HepG2 (cell line): ENCODE measurements at regions not wholly inside any gene's neighbourhood (a gene's known extent, or its start where the extent isn't known, plus 50 kb on each side); places are given as distances from the start of the nearest gene placed in this dataset.

Source experiments
- ATAC-seq: fragments of 200-7000 bp; cut with Tn5 transposase; 3 replicates; pipeline ENCODE4 v1.9.1; 2020; ENCODE audit warnings: mild to moderate bottlenecking, moderate library complexity
- BruUV-seq: library from RNA; stranded (reverse); fragments of 400-500 nt; replicated peaks from 2 replicates; lab custom pipeline; 2021; lab: Mats Ljungman, UMichigan
- CTCF ChIA-PET: fragments of 300-600 bp; formaldehyde crosslinking; extraction: SDS; loops from one replicate; lab custom pipeline; 2021; ENCODE audit warnings: low total read pairs, inconsistent platforms, low intra/inter-chr PET ratio; lab: Yijun Ruan, JAX
- POLR2A ChIA-PET: fragments of 350-600 bp; sonication (Branson Sonifier 250); formaldehyde crosslinking; loops from one replicate; lab custom pipeline; 2020; ENCODE audit warnings: antibody characterized with exemption, inconsistent platforms; lab: Yijun Ruan, JAX
- DNase-seq: peaks from one replicate; pipeline ENCODE4 v3.0.0-alpha.2; 2015; ENCODE audit warnings: low spot score
- FAIRE-seq: peaks from 3 replicates; lab custom pipeline; 2011; peaks lifted over from hg19 to GRCh38; lab: Jason Lieb, UNC
- H2AFZ ChIP-seq: one replicate; pipeline ENCODE4 v1.6.1; 2011; ENCODE audit warnings: low read length, inconsistent platforms
- H3K27ac ChIP-seq: fragments of 300-600 bp; 3 replicates; pipeline ENCODE4 v1.8.0; 2011; ENCODE audit warnings: mixed run types, mild to moderate bottlenecking, mixed read lengths, low read length, inconsistent platforms; ENCODE audit not compliant: insufficient read depth; ENCODE audit errors: extremely low read length
- H3K27me3 ChIP-seq, 2 experiments: fragments of 200-600 bp in 1 of 2; 2 replicates in 1 of 2; 3 replicates in 1 of 2; pipeline versions ENCODE4 v1.6.0 to v1.8.0; 2011; ENCODE audit warnings: low read length in 2 of 2, mild to moderate bottlenecking in 2 of 2, moderate library complexity in 2 of 2, inconsistent platforms in 1 of 2; ENCODE audit not compliant: insufficient read depth in 2 of 2, control insufficient read depth in 1 of 2
- H3K36me3 ChIP-seq, 2 experiments: fragments of 200-600 bp in 1 of 2; replicated peaks in 1 of 2; 2 replicates in 1 of 2; 3 replicates in 1 of 2; pipeline versions ENCODE4 v1.5.1 to v1.8.0; 2011; ENCODE audit warnings: low read length in 2 of 2, inconsistent platforms in 1 of 2; ENCODE audit not compliant: insufficient read depth in 2 of 2, control insufficient read depth in 1 of 2
- H3K4me1 ChIP-seq: 2 replicates; pipeline ENCODE4 v1.5.1; 2012; ENCODE audit warnings: low read length, inconsistent platforms; ENCODE audit not compliant: insufficient read depth
- H3K4me2 ChIP-seq: 2 replicates; pipeline ENCODE4 v1.6.0; 2011; ENCODE audit warnings: low read depth, low read length, inconsistent platforms
- H3K4me3 ChIP-seq, 3 experiments: fragments of 200-600 bp in 1 of 3; sonication (generic), shearing (Covaris generic) in 1 of 3; replicated peaks in 1 of 3; 2 replicates each; pipeline ENCODE4 v1.5.1; 2011 to 2016; ENCODE audit warnings: low read length in 3 of 3, inconsistent platforms in 2 of 3, low read depth in 2 of 3, mild to moderate bottlenecking in 2 of 3, control low read depth in 1 of 3, mixed read lengths in 1 of 3; ENCODE audit not compliant: insufficient read depth in 1 of 3
- H3K79me2 ChIP-seq: one replicate; pipeline ENCODE4 v1.6.1; 2011; ENCODE audit warnings: low read length, inconsistent platforms; ENCODE audit not compliant: insufficient read depth
- H3K9ac ChIP-seq: 2 replicates; pipeline ENCODE4 v1.6.0; 2011; ENCODE audit warnings: mild to moderate bottlenecking, low read depth, low read length, inconsistent platforms; ENCODE audit not compliant: insufficient read depth
- H3K9me3 ChIP-seq: 2 replicates; pipeline ENCODE4 v1.5.1; 2012; ENCODE audit warnings: mild to moderate bottlenecking, low read length
- H4K20me1 ChIP-seq: 2 replicates; pipeline ENCODE4 v1.6.0; 2011; ENCODE audit warnings: inconsistent platforms, mild to moderate bottlenecking, low read length, moderate library complexity; ENCODE audit not compliant: insufficient read depth
- GABPB1 ChIP-seq: IDR thresholded peaks from 2 replicates; pipeline ENCODE4 v1.6.1; 2016; ENCODE audit warnings: mild to moderate bottlenecking, missing genetic modification reagents, moderate library complexity, missing compliant biosample characterization
- GTF2F1 ChIP-seq: fragments of 150-350 bp; IDR thresholded peaks from 2 replicates; pipeline ENCODE4 v1.6.1; 2014; ENCODE audit warnings: low read length
- HNF1A ChIP-seq, 2 experiments: sonication (generic) in 1 of 2; formaldehyde crosslinking in 1 of 2; IDR thresholded peaks; 2 replicates each; pipeline versions ENCODE4 v1.4.0 to v1.6.1; 2016 to 2020; ENCODE audit warnings: borderline replicate concordance in 1 of 2, low read depth in 1 of 2, mild to moderate bottlenecking in 1 of 2, missing genetic modification reagents in 1 of 2
- NCOA1 ChIP-seq: sonication (generic); formaldehyde crosslinking; IDR thresholded peaks from 2 replicates; pipeline ENCODE4 v1.9.0; 2021; ENCODE audit warnings: missing genetic modification reagents
- NFIC ChIP-seq: IDR thresholded peaks from 2 replicates; pipeline ENCODE4 v1.6.1; 2012; ENCODE audit warnings: mild to moderate bottlenecking, low read length, inconsistent platforms
- NR2F6 ChIP-seq, 2 experiments: IDR thresholded peaks; 2 replicates each; pipeline ENCODE4 v1.6.1; 2016; ENCODE audit warnings: antibody characterized with exemption in 1 of 2, mild to moderate bottlenecking in 1 of 2
- REL ChIP-seq: sonication (generic); formaldehyde crosslinking; conservative IDR thresholded peaks from 2 replicates; pipeline ENCODE4 v1.8.0; 2022; ENCODE audit warnings: mild to moderate bottlenecking, missing genetic modification reagents, moderate library complexity
- SMAD9 ChIP-seq: sonication (generic); formaldehyde crosslinking; IDR thresholded peaks from 2 replicates; pipeline ENCODE4 v1.5.1; 2020; ENCODE audit warnings: mild to moderate bottlenecking, missing genetic modification reagents
- SP140L ChIP-seq: sonication (generic); formaldehyde crosslinking; IDR thresholded peaks from 2 replicates; pipeline ENCODE4 v1.4.0; 2020; ENCODE audit warnings: missing genetic modification reagents, borderline replicate concordance
- ZFX ChIP-seq: sonication (generic); formaldehyde crosslinking; IDR thresholded peaks from 2 replicates; pipeline ENCODE4 v1.4.0; 2020; ENCODE audit warnings: mild to moderate bottlenecking, low read depth, missing genetic modification reagents, moderate library complexity
- ZNF225 ChIP-seq: sonication (generic); formaldehyde crosslinking; IDR thresholded peaks from 2 replicates; pipeline ENCODE4 v1.4.0; 2020; ENCODE audit warnings: mild to moderate bottlenecking, missing genetic modification reagents
- ZNF317 ChIP-seq: sonication (generic); formaldehyde crosslinking; IDR thresholded peaks from 2 replicates; pipeline ENCODE4 v1.5.0; 2020; ENCODE audit warnings: mild to moderate bottlenecking, missing genetic modification reagents
- ZNF570 ChIP-seq: sonication (generic); formaldehyde crosslinking; IDR thresholded peaks from 2 replicates; pipeline ENCODE4 v1.4.0; 2020; ENCODE audit warnings: mild to moderate bottlenecking, missing genetic modification reagents, borderline replicate concordance
- WGBS: methylation state at CpG from one replicate; pipeline ENCODE4 v1.1.6; 2017; ENCODE audit warnings: low lambda C conversion rate; 5-methylcytosine and 5-hydroxymethylcytosine counted together
- in situ Hi-C: cut with HindIII; loops from 2 replicates; pipeline ENCODE4 v1.10.0; 2017; ENCODE audit warnings: low pct_unique_long_range_greater_than_20kb; ENCODE audit not compliant: extremely low pct_ligation_motif_present
- intact Hi-C: fragments of 100-400 bp; cut with micrococcal nuclease; formaldehyde crosslinking; loops from one replicate; pipeline ENCODE4 v1.10.0; 2022; ENCODE audit not compliant: unreplicated experiment
- TF ChIP-seq, protein P1 (sequence below): sonication (generic); formaldehyde crosslinking; IDR thresholded peaks from 2 replicates; pipeline ENCODE4 v1.5.0; 2020; ENCODE audit warnings: mild to moderate bottlenecking, missing genetic modification reagents
- TF ChIP-seq, protein P2 (sequence below): sonication (generic); formaldehyde crosslinking; IDR thresholded peaks from 2 replicates; pipeline ENCODE4 v1.5.1; 2020; ENCODE audit warnings: mild to moderate bottlenecking, missing genetic modification reagents

DNA sequence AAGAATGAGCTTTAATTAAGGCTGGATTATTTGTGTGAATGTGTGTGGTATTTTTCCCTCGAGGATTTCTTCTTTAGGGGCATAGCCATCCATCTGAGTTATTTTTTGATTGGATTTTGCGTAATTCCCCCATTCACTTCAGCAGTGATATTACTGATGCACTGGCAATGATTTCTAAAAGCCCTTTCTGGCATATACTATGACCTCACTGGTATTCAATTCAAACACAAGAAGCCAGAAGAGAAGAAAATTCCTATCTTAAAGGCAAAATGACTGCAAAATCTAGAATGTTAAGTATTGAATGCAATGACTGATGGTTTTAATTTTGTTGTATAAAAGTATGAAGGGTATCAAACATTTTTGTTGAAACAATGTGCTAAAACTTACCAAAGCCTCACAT is 71.1 kb upstream of the DDIT4L start:
- H3K4me3 ChIP-seq, result no peak overlapping the region
- no peaks in the 10 kb centered on the region for H3K9me3 ChIP-seq
- no peaks in the 10 kb centered on the region; a peak in 1 of 5 replicates for H3K27me3 ChIP-seq
- no peaks in the 10 kb centered on the region for H4K20me1 ChIP-seq
- ChIA-PET POLR2A (no interaction called here), CTCF (no interaction called here)
- H3K4me1 ChIP-seq, result no peaks in the 10 kb centered on the region
- no peak overlapping the region for H3K9ac ChIP-seq
- intact Hi-C loops, result no loop called here
- H3K36me3 ChIP-seq, result no peaks in the 10 kb centered on the region
- no peak overlapping the region for H3K4me2 ChIP-seq
- no peak overlapping the region for H2AFZ ChIP-seq
- DNase-seq (no peak), FAIRE-seq (no peak), ATAC-seq (no peak)
- in situ Hi-C loops, result no loop called here
- 4% methylated on average over 2 of the region's 2 CpGs for WGBS
- no peaks in the 10 kb centered on the region for H3K79me2 ChIP-seq
- BruUV-seq, result no TSS peak
- no peak overlapping the region for H3K27ac ChIP-seq
- TF ChIP-seq, protein P1, sequence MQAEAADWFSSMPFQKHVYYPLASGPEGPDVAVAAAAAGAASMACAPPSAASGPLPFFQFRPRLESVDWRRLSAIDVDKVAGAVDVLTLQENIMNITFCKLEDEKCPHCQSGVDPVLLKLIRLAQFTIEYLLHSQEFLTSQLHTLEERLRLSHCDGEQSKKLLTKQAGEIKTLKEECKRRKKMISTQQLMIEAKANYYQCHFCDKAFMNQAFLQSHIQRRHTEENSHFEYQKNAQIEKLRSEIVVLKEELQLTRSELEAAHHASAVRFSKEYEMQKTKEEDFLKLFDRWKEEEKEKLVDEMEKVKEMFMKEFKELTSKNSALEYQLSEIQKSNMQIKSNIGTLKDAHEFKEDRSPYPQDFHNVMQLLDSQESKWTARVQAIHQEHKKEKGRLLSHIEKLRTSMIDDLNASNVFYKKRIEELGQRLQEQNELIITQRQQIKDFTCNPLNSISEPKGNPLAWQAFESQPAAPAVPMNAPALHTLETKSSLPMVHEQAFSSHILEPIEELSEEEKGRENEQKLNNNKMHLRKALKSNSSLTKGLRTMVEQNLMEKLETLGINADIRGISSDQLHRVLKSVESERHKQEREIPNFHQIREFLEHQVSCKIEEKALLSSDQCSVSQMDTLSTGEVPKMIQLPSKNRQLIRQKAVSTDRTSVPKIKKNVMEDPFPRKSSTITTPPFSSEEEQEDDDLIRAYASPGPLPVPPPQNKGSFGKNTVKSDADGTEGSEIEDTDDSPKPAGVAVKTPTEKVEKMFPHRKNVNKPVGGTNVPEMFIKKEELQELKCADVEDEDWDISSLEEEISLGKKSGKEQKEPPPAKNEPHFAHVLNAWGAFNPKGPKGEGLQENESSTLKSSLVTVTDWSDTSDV (CRISPR knock-in tag), result no peak
- TF ChIP-seq GTF2F1 (no peak), ZNF570 (CRISPR knock-in tag) (no peak), NR2F6 (IDR thresholded peaks at IDR 0.05) (no peak), NR2F6 (CRISPR knock-in tag; IDR thresholded peaks at IDR 0.05) (no peak), ZNF317 (CRISPR knock-in tag) (no peak), REL (no peak), ZFX (CRISPR knock-in tag) (no peak), HNF1A (IDR thresholded peaks at IDR 0.05; ENCODE audit: low read depth) (no peak), HNF1A (CRISPR knock-in tag; IDR thresholded peaks at IDR 0.05; ENCODE audit: borderline replicate concordance) (no peak), NFIC (no peak), SP140L (CRISPR knock-in tag) (no peak), NCOA1 (CRISPR knock-in tag) (no peak), ZNF225 (CRISPR knock-in tag) (no peak), GABPB1 (CRISPR knock-in tag) (no peak), SMAD9 (CRISPR knock-in tag) (no peak)
- TF ChIP-seq, protein P2, sequence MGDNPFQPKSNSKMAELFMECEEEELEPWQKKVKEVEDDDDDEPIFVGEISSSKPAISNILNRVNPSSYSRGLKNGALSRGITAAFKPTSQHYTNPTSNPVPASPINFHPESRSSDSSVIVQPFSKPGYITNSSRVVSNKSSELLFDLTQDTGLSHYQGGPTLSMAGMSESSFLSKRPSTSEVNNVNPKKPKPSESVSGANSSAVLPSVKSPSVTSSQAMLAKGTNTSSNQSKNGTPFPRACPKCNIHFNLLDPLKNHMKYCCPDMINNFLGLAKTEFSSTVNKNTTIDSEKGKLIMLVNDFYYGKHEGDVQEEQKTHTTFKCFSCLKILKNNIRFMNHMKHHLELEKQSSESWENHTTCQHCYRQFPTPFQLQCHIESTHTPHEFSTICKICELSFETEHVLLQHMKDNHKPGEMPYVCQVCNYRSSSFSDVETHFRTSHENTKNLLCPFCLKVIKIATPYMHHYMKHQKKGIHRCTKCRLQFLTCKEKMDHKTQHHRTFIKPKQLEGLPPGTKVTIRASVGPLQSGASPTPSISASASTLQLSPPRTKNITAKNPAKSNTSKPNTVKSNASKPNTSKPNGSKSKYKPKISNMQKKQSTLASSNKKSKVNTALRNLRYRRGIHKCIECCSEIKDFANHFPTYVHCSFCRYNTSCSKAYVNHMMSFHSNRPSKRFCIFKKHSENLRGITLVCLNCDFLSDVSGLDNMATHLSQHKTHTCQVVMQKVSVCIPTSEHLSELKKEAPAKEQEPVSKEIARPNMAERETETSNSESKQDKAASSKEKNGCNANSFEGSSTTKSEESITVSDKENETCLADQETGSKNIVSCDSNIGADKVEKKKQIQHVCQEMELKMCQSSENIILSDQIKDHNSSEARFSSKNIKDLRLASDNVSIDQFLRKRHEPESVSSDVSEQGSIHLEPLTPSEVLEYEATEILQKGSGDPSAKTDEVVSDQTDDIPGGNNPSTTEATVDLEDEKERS (CRISPR knock-in tag), result no peak
